ENCODE measurements at regions not wholly inside any gene's neighbourhood (a gene's known extent, or its start where the extent isn't known, plus 50 kb on each side); places are given as distances from the start of the nearest gene placed in this dataset.

- H3K27ac ChIP-seq = no peak overlapping the region
- intact Hi-C loops (cut with DNase I) = no loop called here
- no peak for TF ChIP-seq EP300 (IDR thresholded peaks at IDR 0.05)
- no peak for TF ChIP-seq CTCF (IDR thresholded peaks at IDR 0.05)
- TF ChIP-seq POLR2A (IDR thresholded peaks at IDR 0.05) = no peak
These were observed 94.4 kb upstream of the MSH6 start for GRCh38 chr2:47688561-47688960.

DNA sequence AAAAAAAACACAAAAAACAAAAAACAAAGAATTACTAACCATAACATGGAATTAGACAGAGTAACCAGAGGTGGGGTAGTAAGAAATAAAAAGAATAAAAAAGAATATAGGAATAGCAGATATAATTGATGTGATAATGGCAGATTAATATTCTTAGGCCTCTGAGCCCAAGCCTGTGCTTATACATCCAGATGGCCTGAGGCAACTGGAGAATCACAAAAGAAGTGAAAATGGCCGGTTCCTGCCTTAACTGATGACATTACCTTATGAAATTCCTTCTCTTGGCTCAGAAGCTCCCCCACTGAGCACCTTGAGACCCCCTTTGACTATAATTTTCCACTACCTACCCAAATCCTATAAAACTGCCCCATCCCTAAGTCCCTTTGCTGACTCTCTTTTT is 95.1 kb upstream of the MSH6 start:
- no peak for DNase-seq
- intact Hi-C loops (cut with DNase I) = no loop called here
- Histone ChIP-seq H3K9me3 (no peaks in the 10 kb centered on the region), H3K4me1 (ENCODE audit: insufficient read depth) (no peaks in the 10 kb centered on the region), H3K36me3 (no peaks in the 10 kb centered on the region), H3K27me3 (no peaks in the 10 kb centered on the region), H3K4me3 (no peak overlapping the region), H3K27ac (no peak overlapping the region)
- WGBS, 3 donors = 94 to 97% (median 96%) methylated on average over 1 of the region's 1 CpG
- TF ChIP-seq POLR2A (IDR thresholded peaks at IDR 0.05) (no peak), EP300 (IDR thresholded peaks at IDR 0.05) (no peak), CTCF (IDR thresholded peaks at IDR 0.05) (no peak)

More at GRCh38 chr2:47688561-47688960, 94.4 kb upstream of the MSH6 start:
- no peak for DNase-seq
- no peaks in the 10 kb centered on the region for H3K4me1 ChIP-seq (ENCODE audit: insufficient read depth)
- H3K36me3 ChIP-seq = no peaks in the 10 kb centered on the region
- no peaks in the 10 kb centered on the region for H3K27me3 ChIP-seq
- H3K9me3 ChIP-seq = no peaks in the 10 kb centered on the region
- WGBS, 3 donors = 48 to 82% (median 76%) methylated on average over 5 of the region's 5 CpGs
- H3K4me3 ChIP-seq = no peak overlapping the region

DNA sequence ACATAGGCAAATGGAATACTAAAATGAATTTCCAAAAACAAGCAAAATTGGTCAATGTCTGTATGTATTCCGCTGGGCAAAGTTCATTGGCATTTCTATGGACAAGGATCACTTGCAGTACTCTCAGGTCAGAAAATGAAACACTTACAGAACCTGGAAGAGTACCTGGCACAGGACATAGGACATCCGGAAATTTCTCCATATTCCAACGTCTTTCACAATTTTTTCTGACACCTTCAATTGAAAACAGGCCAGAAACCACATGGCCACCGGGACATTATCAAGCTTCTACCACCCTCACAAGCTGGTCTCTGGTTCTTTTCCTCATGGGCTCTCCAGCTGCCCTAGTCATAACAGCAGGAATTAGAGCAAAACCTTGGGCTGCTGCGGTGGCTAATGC is 96.9 kb upstream of the MSH6 start:
- Histone ChIP-seq H3K27ac (no peak overlapping the region), H3K4me3 (no peak overlapping the region), H3K27me3 (no peaks in the 10 kb centered on the region), H3K36me3 (no peaks in the 10 kb centered on the region), H3K4me1 (ENCODE audit: insufficient read depth) (no peaks in the 10 kb centered on the region), H3K9me3 (no peaks in the 10 kb centered on the region)
- intact Hi-C loops (cut with DNase I) = no loop called here
- WGBS, 3 donors = 70 to 76% (median 76%) methylated on average over 5 of the region's 5 CpGs
- no peak for TF ChIP-seq POLR2A (IDR thresholded peaks at IDR 0.05)
- TF ChIP-seq EP300 (IDR thresholded peaks at IDR 0.05) = no peak
- TF ChIP-seq CTCF (IDR thresholded peaks at IDR 0.05) = no peak
- DNase-seq = no peak

DNA sequence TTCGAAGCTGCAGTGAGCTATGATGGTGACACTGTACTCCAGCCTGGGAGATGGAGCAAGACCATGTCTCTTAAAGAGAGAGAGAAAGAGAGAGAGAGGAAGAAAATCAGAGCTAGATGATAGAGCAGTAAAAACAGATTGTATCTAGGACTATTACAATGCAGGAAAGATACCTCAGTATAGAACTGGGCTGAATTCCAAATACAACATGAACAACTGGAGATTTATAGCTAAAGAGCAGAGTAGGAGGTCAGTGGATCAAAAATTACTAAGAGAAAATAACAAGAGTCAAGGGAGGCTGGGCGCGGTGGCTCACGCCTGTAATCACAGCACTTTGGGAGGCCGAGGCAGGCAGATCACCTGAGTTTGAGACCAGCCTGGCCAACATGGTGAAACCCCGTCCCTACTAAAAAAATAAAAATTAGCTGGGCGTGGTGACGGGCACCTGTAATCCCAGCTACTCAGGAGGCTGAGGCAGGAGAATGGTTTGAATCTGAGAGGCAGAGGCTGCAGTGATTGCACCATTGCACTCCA is 100.7 kb upstream of the MSH6 start:
- intact Hi-C loops (cut with DNase I) = no loop called here
- Histone ChIP-seq H3K27ac (no peak overlapping the region), H3K36me3 (no peaks in the 10 kb centered on the region), H3K4me3 (no peak overlapping the region), H3K4me1 (ENCODE audit: insufficient read depth) (no peaks in the 10 kb centered on the region), H3K9me3 (no peaks in the 10 kb centered on the region), H3K27me3 (no peaks in the 10 kb centered on the region)
- no peak for DNase-seq
- 92 to 93% (median 92%) methylated on average over 8 of the region's 8 CpGs for whole genome bisulfite sequencing, 3 donors
- TF ChIP-seq POLR2A (IDR thresholded peaks at IDR 0.05) (no peak), CTCF (IDR thresholded peaks at IDR 0.05) (no peak), EP300 (IDR thresholded peaks at IDR 0.05) (no peak)
